Bronchial epithelial cell (primary cell): ENCODE measurements at regions not wholly inside any gene's neighbourhood (a gene's known extent, or its start where the extent isn't known, plus 50 kb on each side); places are given as distances from the start of the nearest gene placed in this dataset.
A peak's percentile ranks its signal among the peaks of the same experiment; 100 is the strongest.

Experiments
- DNase-seq: peaks from one replicate; pipeline ENCODE4 v3.0.0-alpha.2; 2010; ENCODE audit warnings: low read depth
- FAIRE-seq: peaks from 2 replicates; lab custom pipeline; 2011; peaks lifted over from hg19 to GRCh38; lab: Jason Lieb, UNC
- H3K27me3 ChIP-seq: 2 replicates; pipeline ENCODE4 v1.5.1; 2011; ENCODE audit warnings: low read length; ENCODE audit not compliant: control insufficient read depth, insufficient read depth
- H3K36me3 ChIP-seq: 2 replicates; pipeline ENCODE4 v1.5.1; 2011; ENCODE audit warnings: low read length; ENCODE audit not compliant: control insufficient read depth, insufficient read depth
- H3K4me3 ChIP-seq: 2 replicates; pipeline ENCODE4 v1.5.1; 2011; ENCODE audit warnings: mild to moderate bottlenecking, low read depth, low read length, control low read depth
- CTCF ChIP-seq: IDR thresholded peaks from 2 replicates; pipeline ENCODE4 v1.5.1; 2011; ENCODE audit warnings: mild to moderate bottlenecking, moderate library complexity, low read length, control low read depth, inconsistent platforms; ENCODE audit not compliant: insufficient read depth, severe bottlenecking

- Histone ChIP-seq H3K4me3 (no peak overlapping the region), H3K36me3 (no peaks in the 10 kb centered on the region), H3K27me3 (no peaks in the 10 kb centered on the region)
- no peak for TF ChIP-seq CTCF
- DNase-seq (peak; percentile 37), FAIRE-seq (no peak)
Observed at GRCh38 chr3:184440151-184440550, 60.3 kb downstream of the CHRD start.

DNA sequence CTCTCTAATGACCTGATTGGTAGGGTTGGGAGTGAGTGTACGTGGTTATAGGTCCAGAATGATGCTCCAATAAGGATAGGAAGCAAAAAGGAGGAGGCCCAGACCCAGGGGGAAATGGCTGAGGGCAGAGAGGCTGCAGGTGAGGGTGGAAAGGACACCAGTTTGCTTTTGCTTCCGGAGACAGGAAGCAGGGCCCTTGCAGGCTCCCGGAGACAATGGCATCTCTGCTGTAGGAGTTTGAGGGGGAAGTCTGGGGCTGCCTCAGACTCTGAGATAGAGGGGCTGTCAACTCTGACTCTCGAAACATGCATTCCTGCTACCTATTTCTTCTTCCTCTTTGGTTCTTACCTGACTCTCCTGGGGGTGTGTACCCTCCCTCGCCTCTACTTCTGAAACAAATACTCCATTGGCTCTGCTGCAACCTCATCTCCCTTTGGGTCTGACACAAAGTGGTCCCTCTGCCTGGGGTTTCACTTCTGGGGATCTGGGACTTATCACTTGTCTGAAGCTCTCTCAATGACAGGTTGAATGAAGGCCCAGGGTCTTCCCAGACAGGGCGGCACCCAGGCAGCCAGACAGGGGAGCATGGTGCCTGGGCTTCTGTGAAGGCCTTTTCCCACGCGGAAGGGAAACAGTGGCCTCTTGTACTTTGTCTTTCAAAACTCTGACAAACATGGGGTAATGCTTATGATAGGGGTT, 61.5 kb downstream of the CHRD start:
- Histone ChIP-seq H3K4me3 (no peak overlapping the region), H3K36me3 (no peaks in the 10 kb centered on the region), H3K27me3 (no peaks in the 10 kb centered on the region)
- DNase-seq = no peak
- no peak for FAIRE-seq
- TF ChIP-seq CTCF = no peak

- H3K27me3 ChIP-seq = no peaks in the 10 kb centered on the region
- no peak for FAIRE-seq
- H3K4me3 ChIP-seq = no peak overlapping the region
- peak; percentile 80 for DNase-seq
- no peak for TF ChIP-seq CTCF
- H3K36me3 ChIP-seq = no peaks in the 10 kb centered on the region
Observed at GRCh38 chr3:184443364-184443763, 63.5 kb downstream of the CHRD start.

DNA sequence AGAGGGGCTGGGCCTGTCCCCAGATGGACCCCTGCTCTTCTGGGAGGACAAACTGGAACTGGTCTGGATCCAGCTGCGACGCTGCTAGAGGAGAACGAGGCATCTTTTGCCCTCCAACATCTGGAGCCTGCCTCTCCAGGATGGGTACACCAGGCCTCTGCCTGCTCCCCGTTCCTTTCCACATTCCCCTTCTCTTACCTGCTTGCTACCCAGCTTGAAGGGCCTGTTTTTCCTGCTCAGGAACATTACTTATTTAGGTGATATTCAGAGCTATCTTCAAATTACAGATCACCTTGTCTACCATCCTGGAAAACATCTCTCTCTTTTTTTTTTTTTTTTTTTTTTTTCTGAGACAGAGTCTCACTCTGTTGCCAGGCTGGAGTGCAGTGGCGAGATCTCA, 64.0 kb downstream of the CHRD start:
- peak; percentile 42 for DNase-seq
- no peaks in the 10 kb centered on the region for H3K27me3 ChIP-seq
- TF ChIP-seq CTCF = no peak
- no peak for FAIRE-seq
- H3K36me3 ChIP-seq = no peaks in the 10 kb centered on the region
- H3K4me3 ChIP-seq = no peak overlapping the region

DNA sequence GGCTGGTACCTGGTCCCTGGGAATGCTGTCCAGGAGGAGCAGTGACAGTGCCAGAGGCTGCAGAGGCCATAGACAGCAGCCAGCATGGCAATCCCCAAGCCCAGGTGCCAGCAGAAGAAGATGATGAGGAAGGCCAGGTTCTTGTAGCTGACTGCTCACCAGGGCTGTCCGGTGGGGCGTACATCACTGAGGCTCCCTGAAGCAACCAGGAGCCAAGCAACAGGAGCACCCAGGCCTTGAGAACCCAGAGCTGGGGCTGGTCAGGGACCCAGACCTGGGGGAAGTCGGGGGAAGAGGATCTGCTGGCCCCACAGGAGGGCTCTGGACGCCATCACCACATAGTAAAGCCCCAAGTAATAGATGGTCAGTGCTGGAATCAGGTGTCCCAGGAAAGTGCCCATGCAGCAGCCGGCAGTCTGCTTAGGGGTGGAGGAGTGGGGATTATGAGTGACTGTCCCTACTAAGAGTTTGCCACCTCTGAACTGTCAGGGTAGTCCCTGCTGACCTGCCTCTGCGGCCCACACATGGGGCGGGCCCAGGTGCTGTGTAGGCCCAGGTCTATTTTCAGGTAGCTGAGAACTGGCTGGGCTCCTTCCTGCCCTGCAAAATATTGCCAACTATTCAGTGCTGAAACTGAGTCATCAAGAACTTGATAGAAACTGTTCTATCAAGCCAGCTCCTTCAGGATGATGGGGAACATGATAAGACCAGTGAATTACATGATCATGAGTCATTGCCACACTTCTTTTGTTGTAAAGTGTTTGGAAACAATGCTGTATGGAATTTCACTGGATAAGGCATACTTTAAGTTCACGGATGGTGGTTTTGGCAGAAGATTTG, 68.7 kb downstream of the CHRD start:
- Histone ChIP-seq H3K36me3 (no peaks in the 10 kb centered on the region), H3K27me3 (no peaks in the 10 kb centered on the region), H3K4me3 (no peak overlapping the region)
- DNase-seq (peak; percentile 99), FAIRE-seq (peak; percentile 98)
- no peak for TF ChIP-seq CTCF
